NCI-H526 treated with DMSO at 0.1 percent for 48 hours (cell line): ENCODE measurements at regions not wholly inside any gene's neighbourhood (a gene's known extent, or its start where the extent isn't known, plus 50 kb on each side); places are given as distances from the start of the nearest gene placed in this dataset.
"Not testable (repeated sequence)": the region's sequence is repeated elsewhere in the genome, so short reads cannot be mapped to it uniquely, and the experiment has no call there.

ENCODE experiments used
- DNase-seq: peaks from one replicate; lab custom pipeline; 2025; lab: John Stamatoyannopoulos, UW

DNA sequence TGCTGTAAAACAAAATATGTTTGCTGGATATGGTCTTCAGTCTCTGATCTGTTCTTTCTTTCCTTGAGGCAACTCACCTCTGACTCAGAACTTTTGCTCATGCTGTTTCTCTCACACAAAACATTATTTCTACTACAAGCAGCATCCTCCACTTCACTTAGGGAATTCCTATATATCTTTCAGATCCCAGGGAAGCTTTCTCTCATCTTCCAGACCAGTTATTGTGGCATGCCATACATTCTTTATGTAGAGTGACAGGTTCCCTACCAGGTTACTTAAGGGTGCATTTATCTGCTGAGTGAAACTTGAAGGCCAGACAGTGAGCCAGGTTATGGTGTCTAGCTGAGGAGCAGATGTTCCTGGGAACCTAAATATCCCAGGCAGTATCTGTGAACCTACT is 1226.0 kb downstream of the CDH8 start:
- no peak for DNase-seq

DNA sequence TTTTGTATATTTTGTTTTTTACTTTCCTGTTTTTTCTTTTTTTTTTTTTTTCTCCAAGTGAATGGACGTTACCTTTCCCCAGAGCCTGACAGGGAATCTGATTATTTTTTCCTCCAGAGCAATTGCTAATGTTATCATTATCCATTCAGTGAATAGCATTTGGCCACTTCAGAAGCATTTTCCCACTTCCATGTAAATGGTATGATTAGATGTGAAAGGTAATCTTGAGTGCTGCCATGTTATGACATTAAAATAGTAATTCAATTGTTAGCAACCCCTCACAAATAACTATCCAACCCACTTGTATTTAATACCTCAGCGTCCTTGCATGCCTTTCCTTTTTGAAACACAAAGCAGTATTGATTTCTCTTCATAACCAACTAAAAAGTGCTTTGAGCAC is 1243.8 kb downstream of the CDH8 start:
- no peak for DNase-seq

DNA sequence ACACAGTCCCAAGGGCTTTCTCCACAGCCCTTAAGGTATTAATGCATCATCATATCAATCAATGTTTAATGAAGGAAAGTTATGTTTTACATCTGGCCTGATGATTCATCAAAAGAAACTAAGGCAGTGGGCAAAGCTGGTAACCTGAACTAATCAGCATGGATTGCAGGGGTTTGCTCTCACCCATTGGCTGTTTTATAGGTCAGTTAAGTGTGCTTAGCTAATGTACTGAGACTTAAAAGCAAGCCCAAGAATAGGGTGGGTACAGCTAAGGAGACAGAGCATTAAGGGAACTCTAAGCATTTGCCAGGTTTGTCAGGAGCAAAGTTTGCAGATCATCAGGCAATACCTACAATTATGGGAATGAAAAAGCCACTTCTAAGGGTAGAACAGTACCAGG is 1247.6 kb downstream of the CDH8 start:
- no peak for DNase-seq

DNA sequence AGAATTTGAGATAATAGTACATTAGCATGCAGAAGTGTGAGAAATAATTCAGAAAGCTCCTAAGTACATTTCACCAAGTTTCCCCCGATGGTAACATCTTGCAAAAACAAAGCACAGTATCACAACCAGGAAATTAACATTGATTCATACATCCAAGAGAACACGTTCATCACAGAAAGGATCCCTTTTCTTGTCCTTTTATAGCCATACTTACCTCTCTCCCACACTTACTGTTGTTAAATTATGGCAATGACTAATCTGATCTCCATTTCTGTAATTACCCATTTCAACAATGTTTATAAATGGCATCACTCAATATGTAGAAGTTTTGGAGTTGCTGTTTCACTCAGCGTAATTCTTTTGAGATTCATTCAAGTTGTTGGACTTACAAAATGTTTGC is 1260.0 kb downstream of the CDH8 start:
- DNase-seq, result no peak

DNA sequence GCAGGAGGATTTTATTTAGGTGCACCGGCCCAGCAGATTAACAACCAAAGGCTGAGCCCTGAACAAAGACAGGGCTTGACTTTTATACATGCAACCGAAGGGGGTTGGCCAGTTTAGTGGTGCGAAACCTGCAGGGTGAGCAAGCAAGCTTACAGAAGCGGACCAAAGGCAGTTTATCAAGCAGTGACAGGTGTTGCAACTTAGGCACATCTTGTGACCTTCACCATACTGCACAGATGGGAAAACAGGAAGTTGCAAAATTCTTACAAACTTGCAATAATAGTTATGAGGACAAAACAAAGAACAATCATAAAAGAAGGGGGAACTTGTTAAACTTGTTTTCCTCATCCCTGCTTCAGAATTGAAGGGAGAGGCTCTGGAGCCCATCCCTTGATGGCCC is 1265.1 kb downstream of the CDH8 start:
- DNase-seq, result no peak

DNA sequence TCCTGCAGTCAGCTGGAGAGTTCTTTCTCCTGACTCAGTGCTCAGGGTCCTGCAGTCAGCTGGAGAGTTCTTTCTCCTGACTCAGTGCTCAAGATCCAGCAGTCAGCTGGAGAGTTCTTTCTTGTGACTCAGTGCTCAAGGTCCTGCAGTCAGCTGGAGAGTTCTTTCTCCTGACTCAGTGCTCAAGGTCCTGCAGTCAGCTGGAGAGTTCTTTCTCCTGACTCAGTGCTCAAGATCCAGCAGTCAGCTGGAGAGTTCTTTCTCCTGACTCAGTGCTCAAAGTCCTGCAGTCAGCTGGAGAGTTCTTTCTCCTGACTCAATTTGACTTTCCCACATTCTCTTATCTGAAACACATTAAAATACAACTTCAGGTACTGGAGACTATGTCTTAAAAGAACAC is 1265.9 kb downstream of the CDH8 start:
- DNase-seq, result not testable (repeated sequence)

DNA sequence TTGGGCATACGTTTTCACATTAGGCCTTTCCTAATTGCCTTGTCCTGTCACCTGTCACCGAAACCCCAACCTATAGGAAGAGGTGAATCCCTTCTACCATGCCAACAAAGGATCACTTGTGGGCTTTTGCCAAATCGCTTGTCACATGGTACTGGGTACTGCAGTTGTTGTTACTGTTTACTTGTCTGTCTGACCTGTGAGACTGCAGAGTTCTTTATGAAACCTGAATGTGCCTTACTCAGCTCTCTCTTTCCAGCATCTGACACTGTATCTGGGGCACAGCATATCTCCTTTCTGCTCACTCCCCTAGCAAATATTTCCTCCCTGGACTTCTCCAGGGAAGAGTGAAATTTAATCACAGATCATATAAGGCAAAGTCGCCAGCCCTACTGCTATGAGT is 1272.4 kb downstream of the CDH8 start:
- DNase-seq, result no peak

DNA sequence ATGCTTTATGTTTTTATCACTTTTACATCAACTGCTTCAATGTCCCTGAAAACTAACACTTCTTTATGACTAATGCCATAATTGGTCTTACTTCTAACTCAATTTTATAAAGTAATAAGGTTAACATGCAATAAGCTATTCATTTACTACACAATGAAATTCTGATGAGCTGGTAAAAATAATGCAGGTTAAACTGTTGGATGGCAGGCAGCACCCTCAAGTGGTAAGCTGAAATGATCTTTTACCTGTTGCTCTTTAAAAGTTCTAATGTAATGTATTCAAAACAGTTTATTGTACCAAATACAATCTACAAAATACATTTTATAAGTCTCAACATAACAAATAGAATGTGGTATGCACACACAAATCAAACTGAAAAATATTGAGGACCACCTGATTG is 1280.3 kb downstream of the CDH8 start:
- DNase-seq, result no peak

DNA sequence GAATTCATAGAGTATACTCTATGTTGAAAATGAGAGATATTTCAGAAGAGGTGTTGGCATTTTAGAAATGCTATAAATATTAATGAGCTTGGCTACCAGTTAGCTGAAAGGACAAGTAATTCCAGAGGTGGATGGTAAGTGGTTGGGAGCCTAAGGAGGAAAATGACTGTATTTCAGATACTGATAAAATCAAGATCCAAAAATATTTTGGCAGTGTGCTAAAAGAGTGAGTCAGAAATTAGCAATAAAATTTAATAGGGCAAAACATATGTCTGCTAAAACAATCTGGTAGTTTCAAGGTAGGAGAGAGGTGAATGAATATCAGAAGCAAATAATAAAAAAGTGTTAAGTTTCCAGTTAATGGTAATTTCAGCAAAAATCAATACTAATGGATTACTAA is 1287.9 kb downstream of the CDH8 start:
- DNase-seq, result no peak

DNA sequence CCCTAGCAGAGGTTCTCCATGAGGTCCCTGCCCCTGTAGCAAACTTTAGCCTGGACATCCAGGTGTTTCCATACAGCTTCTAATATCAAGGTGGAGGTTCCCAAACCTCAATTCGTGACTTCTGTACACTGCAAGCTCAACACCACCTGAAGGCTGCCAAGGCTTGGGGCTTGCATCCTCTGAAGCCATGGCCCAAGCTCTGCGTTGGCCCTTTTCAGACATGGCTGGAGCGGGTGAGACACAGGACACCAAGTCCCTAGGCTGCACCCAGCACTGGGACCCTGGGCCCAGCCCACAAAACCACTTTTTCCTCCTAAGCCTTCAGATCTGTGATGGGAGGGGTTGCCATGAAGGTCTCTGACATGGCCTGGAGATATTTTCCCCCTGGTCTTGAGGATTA is 1292.0 kb downstream of the CDH8 start:
- no peak for DNase-seq

DNA sequence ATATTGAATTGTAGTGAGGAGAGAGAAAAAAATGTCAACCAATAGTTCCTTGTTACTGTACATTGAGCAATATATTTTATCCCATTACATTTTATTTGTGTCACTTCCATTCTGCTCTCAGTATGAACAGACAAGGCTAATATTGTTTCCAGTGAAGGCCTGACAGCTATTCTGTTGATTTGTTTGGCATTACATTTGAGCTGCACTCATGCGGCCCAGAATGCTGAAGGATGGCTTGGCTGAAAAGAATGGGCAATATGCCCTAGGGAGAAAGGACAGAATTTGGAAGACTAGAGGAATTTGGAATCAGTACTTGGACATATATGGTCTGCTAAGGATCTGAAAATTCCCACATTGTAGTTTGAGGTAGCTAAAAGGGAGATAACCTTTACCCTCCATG is 1294.4 kb downstream of the CDH8 start:
- no peak for DNase-seq

DNA sequence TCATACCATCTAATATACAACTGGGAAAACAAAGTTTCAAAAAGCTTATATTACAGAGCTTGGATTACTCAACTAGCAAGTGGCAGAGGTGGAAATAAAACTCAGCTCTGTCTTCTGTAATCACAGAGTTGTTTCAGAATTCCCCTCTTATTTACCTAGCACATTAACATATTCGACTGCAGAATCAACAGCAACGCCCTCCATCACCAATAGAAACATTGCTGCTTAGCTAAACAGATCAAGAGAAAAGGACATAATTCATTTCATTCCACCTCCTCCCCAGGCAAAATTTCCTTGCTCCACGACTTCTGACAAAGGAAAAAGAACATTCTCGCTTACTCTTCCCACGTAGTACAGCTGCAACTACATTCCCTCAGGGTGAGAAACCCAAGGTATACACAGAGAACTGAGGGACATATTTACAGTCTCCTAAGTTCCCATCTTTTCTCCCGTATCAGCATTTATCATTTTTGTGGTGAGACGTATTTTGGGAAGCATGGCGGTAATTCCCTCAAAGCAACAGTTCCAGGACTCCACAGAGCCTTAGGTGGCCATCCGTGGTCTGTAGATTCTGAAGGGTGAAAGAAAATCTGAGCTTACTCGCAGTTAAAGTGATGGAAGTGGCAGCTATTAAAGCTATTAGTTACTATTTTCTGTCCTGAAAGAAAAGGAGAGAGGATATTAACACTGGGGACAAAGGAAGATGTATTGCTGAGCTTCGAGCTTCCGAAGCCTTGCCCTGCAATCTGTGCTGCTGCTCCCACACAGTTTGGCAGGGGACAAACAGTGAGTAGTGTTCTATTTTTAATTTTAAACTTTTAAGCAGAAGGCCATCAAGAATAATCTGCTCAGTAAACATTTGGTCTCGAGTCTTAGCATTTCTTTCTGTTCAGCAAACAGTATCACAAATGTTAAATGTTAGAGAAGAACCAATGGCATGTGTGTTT is 1296.2 kb downstream of the CDH8 start:
- no peak for DNase-seq

DNA sequence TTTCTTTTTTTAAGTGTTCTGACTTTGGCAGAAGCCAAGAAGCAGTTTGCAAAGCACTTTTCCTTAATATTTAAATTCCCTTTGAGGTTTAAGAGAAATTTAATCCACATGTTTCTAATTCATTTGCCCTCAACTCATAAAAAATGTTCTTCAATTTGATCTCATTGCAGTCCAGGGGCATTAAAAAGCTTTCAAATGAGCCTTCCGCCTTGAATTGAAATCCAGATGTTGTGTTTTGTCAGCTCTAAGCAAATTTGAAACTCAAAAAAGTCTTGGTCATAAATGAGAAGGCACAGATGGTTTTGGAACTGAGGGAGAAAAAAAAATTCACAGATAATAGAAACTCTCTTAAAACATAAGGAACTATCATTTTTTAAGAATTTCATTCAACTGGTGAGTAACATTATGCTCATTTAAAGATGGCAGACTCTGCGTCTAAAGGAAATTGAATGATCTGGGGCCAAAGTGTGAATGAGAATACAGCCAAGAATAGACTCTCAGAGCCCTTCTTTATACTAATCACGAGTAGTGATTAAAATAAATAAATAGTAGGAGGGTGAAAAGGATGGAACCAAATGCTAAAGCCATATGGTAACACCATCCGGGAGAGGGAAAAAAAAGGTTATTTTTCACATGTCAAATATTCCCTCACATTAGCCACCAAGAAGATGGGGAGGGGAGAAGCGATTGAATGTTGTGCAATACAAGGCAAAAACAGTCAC is 1304.7 kb downstream of the CDH8 start:
- DNase-seq, result no peak

DNA sequence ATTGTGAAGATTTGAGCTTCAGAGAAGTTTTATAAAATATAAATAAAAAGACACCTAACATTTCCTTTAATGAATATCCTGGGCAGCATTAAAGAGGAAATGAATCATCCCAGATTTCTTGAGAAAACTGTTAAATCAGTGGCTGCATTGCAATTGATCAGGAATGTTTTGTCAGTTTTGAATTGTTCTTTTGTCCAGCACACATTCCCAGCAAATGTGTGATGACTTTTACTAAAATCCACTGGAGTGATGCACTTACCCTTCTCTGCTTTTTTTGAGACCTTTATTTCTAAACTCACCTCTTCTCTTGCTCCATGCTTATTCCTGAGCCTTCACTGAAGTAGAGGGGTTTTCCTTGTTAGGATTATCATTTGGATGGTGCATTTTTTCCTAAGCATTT is 1307.2 kb downstream of the CDH8 start:
- DNase-seq, result no peak

DNA sequence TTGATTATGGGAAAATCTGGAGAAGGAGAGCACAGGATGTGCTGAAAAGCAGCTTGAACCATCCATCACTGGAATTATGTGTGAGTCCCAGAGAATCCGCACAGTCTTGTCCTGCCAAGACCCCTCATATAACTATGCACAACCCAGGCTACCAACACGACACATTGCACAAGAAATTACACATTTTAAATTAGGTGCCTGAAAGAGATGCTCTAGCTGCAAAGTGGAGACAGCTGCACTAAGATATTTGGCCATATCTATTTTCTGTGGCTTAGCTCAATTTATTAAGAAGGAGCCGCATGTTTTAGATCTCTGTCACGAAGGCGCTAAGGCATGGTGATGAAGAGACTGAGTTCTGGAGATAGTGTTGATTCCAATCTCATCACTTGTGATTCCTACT is 1308.4 kb downstream of the CDH8 start:
- DNase-seq, result no peak

DNA sequence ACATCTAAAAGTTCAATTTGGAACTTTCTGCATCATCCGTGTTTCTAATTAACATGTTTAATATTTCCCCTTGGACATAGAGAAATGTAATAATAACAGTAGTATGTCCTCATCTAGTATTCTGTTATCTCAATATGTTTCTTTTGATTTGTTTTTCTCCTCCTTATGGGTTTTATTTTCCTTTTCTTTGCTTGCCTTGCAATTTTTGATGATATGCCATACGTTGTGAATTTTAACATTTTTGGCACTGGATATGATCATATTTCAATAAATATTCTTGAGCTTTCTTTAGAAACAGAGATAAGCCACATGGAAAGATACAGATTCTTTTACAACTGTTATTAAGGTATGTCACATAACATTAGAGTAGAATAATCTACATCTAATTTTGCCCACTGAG is 1316.2 kb downstream of the CDH8 start:
- DNase-seq, result no peak

DNA sequence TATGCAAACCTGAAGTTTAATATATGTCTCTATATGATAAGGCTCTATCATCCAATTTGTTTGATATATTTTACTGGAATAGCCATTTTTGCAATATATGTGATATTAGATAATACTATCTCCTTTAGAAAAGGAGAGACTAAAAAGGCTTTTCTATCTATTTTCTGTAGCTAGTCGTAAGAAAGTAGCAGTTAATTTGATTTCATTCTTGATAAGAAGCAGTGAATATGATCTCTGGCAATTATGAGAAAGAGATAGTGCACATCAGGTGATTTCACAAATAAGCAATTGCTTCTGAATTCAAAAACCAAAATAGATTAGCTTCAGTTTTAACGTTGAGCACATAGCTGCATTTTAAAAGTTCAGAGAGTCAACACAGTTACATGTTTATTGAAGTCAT is 1318.4 kb downstream of the CDH8 start:
- DNase-seq, result no peak

DNA sequence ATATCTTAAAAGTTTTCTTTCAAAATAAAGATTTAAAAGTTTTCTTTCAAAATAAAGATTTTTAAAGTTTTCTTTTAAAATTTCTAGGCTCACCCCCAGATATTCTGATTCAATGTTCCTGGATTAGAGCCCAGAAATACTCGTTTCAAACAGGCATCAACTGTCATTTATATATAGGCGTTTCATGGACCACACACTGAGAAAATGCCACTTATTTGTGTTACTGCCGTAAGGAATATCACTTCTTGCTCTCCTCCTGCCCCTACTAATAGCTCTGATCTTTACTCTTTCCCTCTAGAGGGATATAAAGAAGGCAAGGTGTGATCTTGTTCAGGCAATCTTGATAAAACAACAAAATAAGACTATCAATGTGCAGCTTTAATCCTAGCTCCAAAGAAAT is 1324.1 kb downstream of the CDH8 start:
- DNase-seq, result no peak

DNA sequence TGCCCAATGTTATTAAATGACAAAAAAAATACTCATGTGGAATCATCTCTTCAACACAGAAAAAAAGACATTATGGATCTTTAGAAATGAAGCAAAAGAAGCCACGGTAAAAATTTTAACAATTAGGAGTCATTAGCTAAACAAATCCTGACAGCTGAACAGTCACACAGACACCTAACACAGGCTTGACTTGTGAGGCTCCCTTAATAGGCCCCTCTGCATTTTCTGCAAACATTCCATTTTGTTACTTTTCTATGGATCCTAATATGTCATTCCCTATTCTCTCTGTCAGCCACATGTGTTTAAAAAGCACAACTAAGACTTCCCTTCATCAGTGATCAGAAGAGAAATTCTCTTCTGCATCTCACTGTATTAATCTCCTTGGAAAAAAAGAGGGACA is 1331.5 kb downstream of the CDH8 start:
- no peak for DNase-seq

DNA sequence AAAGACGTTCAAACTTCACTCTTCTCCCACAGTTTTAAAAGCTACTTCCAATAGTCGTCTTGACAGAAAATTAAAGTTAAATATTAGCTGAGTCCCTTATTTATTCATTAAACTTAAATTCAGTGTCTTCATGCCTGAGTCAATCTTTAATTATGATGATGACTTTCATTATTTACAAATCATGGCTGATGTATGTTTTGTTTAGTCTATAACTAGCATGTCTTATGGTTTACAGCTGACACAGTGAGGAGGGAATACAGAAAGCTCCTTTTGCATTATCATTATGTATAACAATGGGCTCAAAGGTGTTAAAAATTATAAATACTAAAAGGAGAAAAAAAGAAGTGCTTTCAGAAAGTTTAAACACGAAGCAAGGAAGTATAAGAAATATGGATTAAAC is 1333.1 kb downstream of the CDH8 start:
- DNase-seq, result no peak

DNA sequence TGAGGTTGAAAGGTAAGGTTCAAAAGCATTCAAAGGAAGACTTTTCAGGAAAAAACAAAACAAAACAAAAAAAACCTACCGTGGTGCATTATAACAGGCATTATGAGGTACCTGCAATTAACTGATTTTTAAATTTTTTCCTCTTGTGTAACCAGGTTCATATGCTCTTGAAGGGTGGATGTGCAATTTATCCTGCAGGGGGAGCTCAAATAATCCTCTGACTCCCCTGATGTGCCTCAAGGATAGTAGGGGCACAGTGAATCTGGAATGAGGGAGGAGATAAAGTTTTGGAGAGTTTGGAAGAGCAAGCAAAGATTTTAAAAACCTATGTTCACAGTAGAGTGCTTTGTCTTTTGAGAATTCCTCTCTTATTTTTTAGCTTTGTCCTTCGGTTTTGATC is 1349.4 kb downstream of the CDH8 start:
- no peak for DNase-seq

DNA sequence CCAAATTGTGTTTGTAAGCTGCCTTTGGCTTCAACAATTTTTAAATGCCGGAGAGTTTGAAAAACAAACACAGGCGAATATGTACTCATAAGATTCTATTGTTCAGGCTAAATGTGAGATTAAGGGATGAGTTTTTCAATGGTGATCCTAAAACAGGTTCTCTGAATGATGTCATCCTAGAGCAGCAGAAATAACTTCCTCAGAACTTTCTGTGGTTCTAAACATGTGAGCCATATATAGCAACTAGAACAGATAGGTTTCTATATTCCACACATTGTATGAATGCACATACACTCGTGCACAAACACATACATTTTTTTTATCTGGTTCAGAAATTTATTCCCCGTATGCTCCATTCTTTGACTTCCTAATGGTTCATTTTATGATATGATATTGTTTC is 1352.2 kb downstream of the CDH8 start:
- no peak for DNase-seq

DNA sequence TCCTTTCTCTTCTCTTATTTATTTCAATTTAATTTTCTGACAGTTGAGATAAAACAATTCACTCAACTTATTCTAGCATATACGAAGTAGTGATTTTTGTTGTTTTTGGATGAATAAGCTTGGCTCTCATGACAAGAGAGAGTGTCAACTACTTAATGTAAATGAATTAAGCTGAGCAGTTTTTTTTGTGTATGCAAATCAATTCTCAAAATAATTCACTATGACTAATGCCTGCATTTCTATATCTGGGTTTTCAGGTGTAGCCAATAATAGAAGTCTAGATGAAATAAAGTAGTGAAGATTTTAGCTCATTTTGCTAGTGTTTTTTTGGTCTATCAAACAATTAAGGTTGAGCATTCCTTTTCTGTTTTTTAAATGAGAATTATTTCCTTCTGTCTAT is 1354.0 kb downstream of the CDH8 start:
- DNase-seq, result no peak

DNA sequence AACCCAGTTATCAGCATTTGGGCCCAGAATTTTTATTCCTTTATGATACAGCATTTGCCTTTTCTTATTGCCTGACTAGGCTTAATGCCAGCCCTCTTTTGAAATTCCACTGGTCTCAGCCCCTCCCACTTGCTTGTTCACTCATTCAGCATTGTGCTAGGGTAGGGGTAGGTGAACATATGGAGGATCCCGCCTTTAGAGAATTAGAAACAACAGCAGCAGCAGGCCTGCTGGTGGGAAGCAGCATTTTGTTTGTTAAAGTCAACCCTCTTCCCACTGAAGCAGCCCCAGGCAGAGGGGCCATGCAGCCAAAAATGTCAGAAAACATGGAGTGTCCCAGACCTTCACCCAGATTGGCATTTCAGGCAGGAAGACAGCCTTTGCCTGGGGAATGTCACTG is 1355.2 kb downstream of the CDH8 start:
- DNase-seq, result no peak
